CD4-positive, alpha-beta T cell treated with Interleukin-6 at 100 ng/mL for 8 hours (primary cell): ENCODE measurements at regions not wholly inside any gene's neighbourhood (a gene's known extent, or its start where the extent isn't known, plus 50 kb on each side); places are given as distances from the start of the nearest gene placed in this dataset.

ENCODE experiments used
- DNase-seq: peaks from one replicate; pipeline ENCODE4 v3.0.0-alpha.2; 2020; ENCODE audit warnings: mixed read lengths, low spot score

GRCh38 chr22:27472975-27473374 lies 328.6 kb downstream of the MN1 start:
- no peak for DNase-seq

GRCh38 chr22:27473533-27473932 lies 328.0 kb downstream of the MN1 start:
- no peak for DNase-seq

DNA sequence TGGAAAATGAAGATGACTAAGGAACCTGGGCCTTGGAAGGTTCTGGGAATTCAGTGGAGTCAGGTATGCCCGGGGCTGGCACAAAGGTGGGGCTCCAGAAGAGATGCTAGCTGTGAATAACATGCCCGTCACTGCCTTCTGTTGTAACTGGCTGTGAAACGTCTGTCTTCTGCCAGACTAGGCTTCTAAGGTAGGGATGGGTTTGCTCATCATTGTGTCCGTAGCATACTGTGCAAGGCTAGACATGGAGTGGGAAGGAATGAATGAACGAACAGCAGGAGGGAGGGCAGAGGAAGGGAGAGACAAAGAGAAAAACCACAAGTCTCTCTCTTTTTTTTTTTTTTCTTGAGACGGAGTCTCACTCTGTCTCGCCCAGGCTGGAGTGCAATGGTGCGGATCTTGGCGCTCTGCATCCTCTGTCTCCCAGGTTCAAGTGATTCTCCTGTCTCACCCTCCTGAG lies 327.4 kb downstream of the MN1 start:
- no peak for DNase-seq

- no peak for DNase-seq
These were observed 326.6 kb downstream of the MN1 start for GRCh38 chr22:27474711-27475547.

DNA sequence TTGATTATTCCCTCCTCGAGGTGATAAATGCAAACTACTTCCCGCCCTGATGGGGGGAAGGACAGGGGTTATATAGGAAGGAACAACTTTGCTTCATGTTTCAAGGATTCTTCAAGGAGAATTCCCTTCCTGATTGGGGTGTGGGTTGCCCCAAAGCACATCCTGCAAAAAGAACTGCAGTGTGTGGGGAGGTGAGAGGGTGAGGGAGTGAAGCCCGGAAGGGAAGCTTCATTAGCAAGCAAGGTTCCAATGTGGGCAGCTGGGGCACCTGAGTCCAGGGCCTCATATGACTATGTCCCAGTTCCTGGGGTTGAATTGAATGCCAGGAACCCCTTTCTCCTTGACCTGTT lies 326.0 kb downstream of the MN1 start:
- no peak for DNase-seq

DNA sequence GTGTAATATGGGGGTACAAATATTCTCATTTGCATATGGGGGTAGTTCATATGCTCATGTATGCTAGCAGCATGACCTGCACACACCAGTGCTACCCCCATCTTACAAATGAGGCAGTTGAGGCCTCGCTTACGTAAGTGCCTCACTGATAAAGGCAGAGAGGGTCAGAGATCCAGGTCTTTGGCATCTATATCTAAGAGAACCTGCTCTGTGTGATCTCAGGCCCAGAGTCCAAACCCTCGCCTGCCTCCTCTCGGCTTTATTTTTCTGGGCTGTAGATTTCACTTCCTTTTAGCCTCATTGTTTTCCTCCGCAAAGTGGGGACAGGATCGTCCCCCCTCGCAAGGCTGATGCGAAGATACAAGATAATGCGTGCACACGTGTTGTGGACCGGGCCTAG lies 325.2 kb downstream of the MN1 start:
- no peak for DNase-seq

GRCh38 chr22:27476729-27477128 lies 324.8 kb downstream of the MN1 start:
- DNase-seq: no peak

- DNase-seq: no peak
These were observed 324.4 kb downstream of the MN1 start for GRCh38 chr22:27477171-27477570.

DNA sequence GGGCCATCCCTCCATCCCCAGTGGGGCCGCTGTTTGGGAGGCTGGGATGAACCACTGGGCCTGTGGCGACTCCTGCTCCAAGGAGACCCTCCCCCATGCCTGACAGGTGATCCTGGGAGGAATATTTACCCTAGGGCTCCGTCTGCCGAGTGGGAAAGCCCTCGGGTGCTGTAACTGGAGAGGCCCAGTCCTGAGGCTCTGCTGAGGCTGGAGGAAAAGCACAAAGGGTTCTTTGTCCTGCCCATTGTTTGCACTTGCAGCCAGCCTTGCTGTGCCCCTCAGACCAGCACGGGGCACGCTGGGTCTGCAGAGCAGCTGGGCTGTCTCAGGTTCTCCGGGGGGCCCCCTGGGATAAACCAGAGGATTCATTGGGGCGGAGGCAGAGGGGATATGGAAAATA lies 321.1 kb downstream of the MN1 start:
- no peak for DNase-seq

DNA sequence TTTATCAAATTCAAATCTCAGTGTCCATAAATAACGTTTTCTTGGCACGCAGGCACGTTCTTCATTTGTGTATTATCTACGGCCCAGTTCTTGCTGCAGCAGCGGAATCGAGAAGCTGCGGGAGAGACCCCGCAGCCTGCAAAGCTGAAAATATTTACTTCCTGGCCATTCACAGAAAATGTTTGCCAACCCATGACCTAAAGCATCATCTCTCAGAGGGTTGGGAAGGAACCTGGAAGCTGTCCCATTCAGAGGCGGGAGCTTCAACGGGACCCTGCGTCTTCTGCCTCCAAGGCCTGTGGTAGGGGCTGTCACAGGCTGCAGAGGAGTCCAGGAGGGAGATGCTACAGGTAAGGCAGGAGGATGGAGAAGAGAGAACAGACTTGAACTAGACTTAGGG lies 319.2 kb downstream of the MN1 start:
- DNase-seq: no peak

DNA sequence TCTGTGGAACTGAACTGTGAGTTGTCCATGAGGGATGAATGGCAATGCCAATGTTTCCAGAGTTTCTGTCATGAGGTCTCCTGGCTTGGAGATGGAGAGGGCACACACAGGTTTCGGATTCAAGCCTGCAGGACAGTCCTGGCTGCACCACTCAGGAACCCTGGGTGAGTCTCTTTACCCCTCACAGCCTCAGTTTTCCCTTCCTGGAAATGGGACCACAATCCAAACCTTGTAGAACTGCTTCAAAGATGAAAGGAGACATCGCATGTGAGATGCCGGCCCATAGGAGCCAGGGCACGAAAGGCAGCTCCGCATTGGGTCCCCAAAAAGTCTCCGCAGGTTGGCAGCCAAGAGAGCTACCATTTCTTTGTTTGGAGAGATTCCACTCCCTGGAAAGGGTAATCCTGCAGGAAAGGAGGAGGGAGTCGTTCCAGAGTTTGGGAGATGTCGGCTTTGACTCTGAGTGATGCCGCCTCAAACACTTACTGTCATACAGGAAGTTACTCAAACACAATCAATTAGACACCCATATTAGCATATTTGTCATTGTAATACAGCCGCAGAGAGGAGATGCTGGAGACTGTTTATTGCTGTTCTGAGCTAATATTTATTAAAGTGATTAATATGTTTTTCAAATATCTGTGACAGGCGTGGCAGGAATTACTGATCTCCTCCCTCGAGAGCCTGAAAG lies 318.3 kb downstream of the MN1 start:
- DNase-seq: no peak

DNA sequence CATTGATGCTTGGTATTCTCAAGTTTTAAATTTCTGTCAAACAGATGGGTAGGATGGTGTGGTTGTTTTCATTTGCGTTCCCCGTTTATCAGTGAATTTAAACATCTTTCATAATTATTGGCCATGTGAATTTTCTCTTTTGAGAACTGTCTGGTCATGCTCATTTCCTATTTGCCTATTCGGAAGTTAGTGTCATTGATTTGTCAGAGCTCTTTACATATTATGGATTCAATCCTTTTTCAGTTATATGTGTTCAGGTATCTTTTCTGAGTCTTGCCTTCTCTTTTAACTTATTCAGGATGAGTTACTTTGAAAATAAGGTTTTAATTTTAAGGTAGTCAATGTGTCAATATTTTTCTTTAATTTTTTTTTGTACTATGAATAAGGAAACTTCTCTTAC lies 315.7 kb downstream of the MN1 start:
- DNase-seq: no peak

- no peak for DNase-seq
These were observed 313.7 kb downstream of the MN1 start for GRCh38 chr22:27487600-27488452.

- no peak for DNase-seq
These were observed 312.9 kb downstream of the MN1 start for GRCh38 chr22:27488456-27489177.

DNA sequence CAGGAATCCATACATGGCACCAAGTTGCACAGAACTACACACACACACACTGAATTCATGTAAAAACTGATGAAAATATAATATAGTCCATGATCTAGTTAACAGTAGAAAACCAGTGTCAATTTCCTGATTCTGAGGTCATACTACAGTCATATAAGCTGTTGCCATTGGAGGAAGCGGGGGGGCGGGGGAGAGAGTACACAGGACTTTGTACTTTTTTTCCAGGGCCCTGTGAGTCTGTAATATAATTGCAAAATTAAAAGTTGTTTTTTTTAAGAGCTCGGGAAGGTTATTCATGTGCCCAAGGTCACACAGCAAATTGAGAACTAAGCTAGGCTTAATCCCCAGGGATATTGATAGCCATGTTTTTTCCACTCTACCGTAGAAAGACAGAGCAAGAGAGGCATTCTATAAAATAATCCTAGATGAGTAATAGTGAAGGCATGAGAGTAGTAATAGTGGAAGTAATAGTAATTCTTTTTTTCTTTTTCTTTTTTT lies 312.3 kb downstream of the MN1 start:
- DNase-seq: no peak

DNA sequence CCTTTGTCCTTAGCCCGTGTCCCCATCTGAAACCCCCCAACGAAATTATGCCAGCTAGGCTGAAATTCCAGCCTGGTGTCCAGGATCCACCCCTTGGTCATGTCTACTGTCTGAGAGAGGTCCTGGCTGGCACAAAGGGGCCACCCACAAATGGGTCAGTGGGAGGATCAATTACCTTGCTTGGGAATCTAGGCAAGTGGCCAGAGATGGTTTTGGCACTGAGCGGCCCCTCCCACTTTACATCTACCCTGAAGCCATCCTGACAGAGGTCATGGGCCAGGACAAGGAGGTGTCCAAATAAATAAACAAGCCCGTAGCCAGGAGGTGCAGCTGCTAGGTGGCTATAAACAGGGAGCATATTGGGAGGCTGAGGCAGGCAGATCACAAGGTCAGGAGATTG lies 311.5 kb downstream of the MN1 start:
- DNase-seq: no peak

DNA sequence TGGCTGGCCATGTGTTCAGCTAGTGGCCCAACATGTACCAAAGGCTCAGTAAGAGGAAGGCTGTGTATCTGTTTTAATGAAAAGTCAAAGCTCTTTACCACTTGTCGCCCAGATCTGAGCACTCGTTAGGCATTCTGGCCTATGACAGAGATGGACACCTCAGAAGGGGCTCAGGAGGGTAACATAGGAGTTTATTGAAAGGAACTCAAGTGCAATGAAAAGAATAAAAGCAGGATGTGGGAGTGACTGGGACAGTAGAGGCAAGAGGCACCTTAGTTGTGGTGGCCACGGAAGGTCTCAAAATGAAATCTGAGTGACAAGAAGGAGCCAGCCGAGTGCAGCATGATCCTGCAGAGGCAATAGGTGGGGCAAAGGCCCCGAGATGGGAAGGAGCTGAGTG lies 309.7 kb downstream of the MN1 start:
- DNase-seq: no peak

DNA sequence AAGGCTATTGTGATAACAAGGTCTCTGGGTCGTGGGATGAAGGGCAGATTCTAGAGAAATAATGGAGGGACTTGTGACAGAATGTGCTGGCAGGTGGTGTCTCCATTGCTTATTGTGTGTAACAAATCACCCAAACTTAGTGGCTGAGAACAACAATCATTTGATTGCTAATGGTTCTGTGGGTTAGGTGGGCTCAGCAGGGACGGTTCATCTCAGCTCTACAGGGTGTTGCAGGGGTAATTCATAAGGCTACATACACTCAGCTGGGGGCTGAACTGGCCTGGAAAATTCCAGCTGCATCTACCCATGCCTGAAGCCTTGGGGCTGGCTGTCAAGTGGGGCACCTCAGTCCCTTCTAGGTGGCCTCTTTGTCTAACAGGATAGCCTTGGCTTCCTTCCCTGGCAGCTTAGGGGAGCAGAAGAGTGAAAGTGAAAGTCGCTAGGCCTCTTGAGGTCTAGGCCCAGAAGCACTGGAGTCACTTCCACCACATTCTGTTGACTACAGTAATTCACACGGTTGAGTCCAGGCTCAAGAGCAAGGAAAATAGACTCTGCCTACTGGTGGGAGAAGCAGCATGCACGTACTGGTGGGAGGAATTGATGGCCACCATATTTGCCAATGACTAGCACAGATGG lies 308.9 kb downstream of the MN1 start:
- DNase-seq: no peak

DNA sequence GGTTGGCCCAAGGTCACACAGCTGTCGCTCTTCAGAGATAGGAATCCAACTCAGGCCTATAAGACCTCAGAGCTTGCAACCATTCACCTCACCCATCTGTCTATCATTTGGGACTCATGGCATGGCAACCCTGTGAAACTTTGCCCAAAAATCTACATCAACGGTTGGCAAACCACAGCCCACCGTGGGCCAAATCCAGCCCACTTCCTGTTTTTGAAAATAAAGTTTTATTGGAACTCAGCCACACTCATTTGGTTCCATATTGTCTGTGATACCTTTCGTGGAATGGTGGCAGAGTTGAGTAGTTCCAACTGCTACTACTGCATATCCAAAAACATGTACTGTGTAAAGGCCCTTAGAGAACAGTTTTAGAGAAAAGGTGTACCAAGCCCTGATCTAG lies 307.8 kb downstream of the MN1 start:
- DNase-seq: no peak

DNA sequence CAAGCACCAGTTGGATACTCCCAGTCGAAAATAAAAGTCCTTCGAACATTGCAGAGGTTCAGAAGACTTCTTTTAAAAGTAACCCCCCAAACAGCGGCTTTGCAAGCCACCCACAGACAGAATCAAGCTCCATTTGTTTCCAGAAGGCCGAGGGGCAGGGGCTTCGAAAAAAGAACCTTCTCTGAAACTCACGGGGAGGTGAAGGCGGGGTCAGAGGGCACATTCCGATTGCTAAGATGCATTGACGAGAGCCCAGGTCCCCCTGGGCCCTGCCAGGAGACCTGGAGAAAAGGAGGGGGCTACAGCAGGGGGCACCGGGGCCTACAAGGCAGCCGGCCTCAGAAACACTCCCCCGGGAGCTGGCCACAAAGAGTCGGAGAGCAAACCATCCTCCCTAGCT lies 306.8 kb downstream of the MN1 start:
- DNase-seq: no peak

DNA sequence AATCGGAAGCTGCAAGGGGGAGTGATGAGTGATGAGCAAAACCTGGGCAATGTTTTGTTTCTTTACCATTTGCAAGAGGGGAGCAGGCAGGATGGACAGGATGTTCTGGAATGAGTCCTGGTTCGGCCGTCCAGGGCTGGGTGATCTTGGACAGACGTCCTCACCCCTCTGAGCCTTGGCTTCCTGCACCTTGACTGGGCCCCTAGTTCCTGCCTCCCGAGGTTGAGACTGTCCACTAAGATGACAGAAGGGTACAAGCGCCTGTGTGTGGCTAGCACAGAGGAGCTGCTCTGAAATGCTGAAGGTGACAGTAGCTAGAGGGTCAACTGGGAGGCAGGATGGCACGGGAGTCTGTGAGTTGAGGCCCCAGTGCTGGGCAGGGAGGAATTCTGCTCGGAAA lies 306.2 kb downstream of the MN1 start:
- DNase-seq: no peak
